Esophagus (tissue), 2 donors: ENCODE measurements at regions not wholly inside any gene's neighbourhood (a gene's known extent, or its start where the extent isn't known, plus 50 kb on each side); places are given as distances from the start of the nearest gene placed in this dataset.

ENCODE experiments used
- H3K27ac ChIP-seq, 2 donors: one replicate each; pipeline ENCODE4 v1.5.1; 2013; ENCODE audit warnings: low read depth in 2 of 2, mild to moderate bottlenecking in 2 of 2, inconsistent platforms in 1 of 2, low read length in 1 of 2, moderate library complexity in 1 of 2
- H3K27me3 ChIP-seq, 2 donors: one replicate each; pipeline ENCODE4 v1.6.1; 2013; ENCODE audit warnings: low read length in 2 of 2, control low read depth in 1 of 2, mild to moderate bottlenecking in 1 of 2; ENCODE audit not compliant: insufficient read depth in 2 of 2, control insufficient read depth in 1 of 2
- H3K36me3 ChIP-seq, 2 donors: one replicate each; pipeline ENCODE4 v1.6.1; 2013; ENCODE audit warnings: low read length in 1 of 2; ENCODE audit not compliant: control insufficient read depth in 2 of 2, insufficient read depth in 2 of 2
- H3K4me1 ChIP-seq, 2 donors: one replicate each; pipeline ENCODE4 v1.6.1; 2013; ENCODE audit warnings: low read length in 1 of 2; ENCODE audit not compliant: control insufficient read depth in 2 of 2, insufficient read depth in 2 of 2
- H3K4me3 ChIP-seq, 2 donors: one replicate each; pipeline ENCODE4 v1.5.1; 2013; ENCODE audit warnings: low read length in 2 of 2, mild to moderate bottlenecking in 2 of 2, low read depth in 1 of 2, moderate library complexity in 1 of 2
- H3K9me3 ChIP-seq, 2 donors: one replicate each; pipeline ENCODE4 v1.6.1; 2013; ENCODE audit warnings: mild to moderate bottlenecking in 2 of 2, low read depth in 1 of 2, low read length in 1 of 2, moderate library complexity in 1 of 2; ENCODE audit not compliant: control insufficient read depth in 2 of 2, insufficient read depth in 1 of 2
- WGBS, 2 donors: extraction: QIAGEN DNeasy Blood & Tissue Kit; methylation state at CpG; one replicate each; pipeline ENCODE4 v1.1.7; 2013; 5-methylcytosine and 5-hydroxymethylcytosine counted together
- donor health status: healthy with polysubstance abuse.
- donor health status: Bipolar disorder and iron deficiency.

DNA sequence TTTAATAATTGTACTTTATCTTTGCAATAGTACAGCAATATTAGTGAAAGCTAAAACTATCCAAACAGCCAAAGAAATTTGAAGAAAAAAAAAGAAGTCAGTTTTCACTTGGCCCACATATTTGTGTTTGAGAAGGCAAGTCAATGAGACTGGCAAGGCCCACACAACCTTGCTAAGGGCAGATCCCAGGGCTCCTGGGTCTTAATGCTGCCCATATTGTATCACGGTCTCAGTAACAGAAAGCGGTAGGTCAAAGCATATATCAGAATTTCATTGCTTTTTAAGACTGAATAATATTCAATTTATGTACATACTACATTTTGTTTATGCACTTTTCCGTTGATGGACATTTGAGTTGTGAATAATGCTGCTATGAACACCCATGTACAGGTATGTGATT is 262.0 kb upstream of the TOPAZ1 start:
- Histone ChIP-seq H3K36me3 (no peaks in the 10 kb centered on the region), H3K4me3 (no peak overlapping the region), H3K9me3 (peaks cover 0 to 2% of the 10 kb centered on the region in 2 donors), H3K4me1 (no peaks in the 10 kb centered on the region), H3K27me3 (no peaks in the 10 kb centered on the region), H3K27ac (no peak overlapping the region)
- 86 to 90% methylated on average over 3 of the region's 3 CpGs for WGBS, 2 donors

DNA sequence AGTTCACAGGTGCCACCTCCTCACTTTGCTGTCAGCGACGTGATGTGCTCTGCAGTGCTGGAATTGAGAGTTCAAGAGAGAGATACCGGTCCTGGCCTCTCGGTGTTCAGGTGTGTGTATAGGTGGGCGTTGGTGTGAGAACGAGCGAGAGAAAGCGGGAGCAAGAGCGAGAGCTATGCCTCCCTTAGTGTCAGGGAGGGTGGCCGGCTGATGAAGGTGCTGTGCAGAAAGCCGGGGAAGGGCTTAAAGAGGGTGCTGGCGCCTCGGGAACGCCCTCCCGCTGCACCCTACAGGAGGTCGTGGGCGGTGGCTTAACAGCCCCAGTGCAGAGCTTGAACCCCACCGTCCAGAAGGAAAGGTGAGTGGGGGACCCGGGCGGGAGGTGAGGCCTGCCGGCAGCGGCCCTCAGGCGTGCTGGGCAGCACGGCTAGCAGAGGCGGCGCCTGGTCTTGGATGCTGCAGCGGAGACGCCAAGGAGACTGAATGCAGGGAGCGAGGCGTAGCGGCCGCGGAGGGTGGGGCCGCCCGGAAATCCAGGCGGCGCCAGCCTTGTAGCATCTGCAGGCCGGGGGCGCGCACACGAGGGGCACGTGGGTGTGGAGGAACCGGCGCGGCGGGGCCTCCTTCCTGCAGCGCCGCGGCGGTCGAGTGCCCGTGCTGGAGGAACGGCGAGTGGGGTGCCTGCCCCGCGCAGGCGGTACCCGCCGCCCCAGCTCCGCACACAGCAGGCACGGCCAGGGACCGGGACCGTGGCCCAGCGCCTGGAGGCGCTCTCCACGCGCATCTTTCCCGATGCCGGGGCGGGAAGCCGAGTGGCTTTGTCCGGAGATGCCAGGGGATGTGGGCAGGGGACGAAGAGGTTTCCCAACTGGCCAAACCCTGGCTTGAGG is 246.8 kb upstream of the TOPAZ1 start:
- Histone ChIP-seq H3K4me1 (peaks cover 20 to 36% of the 10 kb centered on the region in 2 donors), H3K36me3 (no peaks in the 10 kb centered on the region), H3K9me3 (peaks cover 0 to 11% of the 10 kb centered on the region in 2 donors), H3K27me3 (peaks cover 2 to 36% of the 10 kb centered on the region in 2 donors), H3K4me3 (no peak overlapping the region), H3K27ac (no peak overlapping the region)
- 2% methylated on average over 68 to 73 of the region's 73 CpGs for WGBS, 2 donors

DNA sequence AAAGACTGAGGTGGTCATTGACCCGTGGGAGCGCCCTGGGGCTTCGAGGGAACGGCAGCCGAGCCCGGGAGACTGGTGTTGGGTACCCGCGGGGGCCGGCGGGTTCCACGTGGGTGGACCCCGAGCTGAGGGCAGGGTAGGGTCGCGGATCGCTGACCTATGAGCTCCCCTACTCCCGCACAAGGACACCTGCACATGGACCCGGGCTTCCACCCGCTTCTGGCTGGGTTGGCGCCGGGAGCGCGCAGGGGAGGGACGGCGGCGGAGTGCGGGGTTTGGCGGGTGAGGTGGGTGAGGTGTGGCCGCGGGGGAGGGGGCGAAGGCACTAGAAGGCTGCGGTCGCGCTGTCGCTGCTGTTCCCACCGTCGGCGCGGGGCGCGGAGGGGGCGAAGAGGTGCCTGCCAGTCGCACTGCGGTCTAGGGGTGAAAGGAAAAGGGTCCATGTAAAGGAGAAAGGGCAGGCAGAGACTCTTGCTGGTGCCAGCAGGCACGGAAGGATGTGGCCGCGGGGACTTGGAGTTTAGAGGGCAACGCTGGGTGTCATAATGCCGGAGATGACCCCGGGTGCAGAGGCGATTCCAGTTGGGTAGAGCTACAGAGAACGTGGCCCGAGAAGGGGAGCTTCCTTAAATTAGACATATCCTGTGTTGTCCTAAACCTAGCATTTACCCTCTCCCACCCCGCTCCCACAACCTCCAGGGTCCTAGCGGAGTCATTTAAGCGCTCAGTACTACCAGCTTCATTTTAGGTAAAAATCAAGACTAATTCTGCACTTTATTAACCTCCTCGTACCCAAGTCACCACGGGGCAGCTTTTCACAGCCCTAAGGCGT is 245.9 kb upstream of the TOPAZ1 start:
- peaks cover 0 to 11% of the 10 kb centered on the region in 2 donors for H3K9me3 ChIP-seq
- no peaks in the 10 kb centered on the region for H3K36me3 ChIP-seq
- WGBS, 2 donors = 2 to 3% methylated on average over 56 to 58 of the region's 58 CpGs
- H3K27ac ChIP-seq = no peak overlapping the region
- no peak overlapping the region for H3K4me3 ChIP-seq
- H3K4me1 ChIP-seq = peaks cover 20 to 36% of the 10 kb centered on the region in 2 donors
- peaks cover 2 to 36% of the 10 kb centered on the region in 2 donors for H3K27me3 ChIP-seq

DNA sequence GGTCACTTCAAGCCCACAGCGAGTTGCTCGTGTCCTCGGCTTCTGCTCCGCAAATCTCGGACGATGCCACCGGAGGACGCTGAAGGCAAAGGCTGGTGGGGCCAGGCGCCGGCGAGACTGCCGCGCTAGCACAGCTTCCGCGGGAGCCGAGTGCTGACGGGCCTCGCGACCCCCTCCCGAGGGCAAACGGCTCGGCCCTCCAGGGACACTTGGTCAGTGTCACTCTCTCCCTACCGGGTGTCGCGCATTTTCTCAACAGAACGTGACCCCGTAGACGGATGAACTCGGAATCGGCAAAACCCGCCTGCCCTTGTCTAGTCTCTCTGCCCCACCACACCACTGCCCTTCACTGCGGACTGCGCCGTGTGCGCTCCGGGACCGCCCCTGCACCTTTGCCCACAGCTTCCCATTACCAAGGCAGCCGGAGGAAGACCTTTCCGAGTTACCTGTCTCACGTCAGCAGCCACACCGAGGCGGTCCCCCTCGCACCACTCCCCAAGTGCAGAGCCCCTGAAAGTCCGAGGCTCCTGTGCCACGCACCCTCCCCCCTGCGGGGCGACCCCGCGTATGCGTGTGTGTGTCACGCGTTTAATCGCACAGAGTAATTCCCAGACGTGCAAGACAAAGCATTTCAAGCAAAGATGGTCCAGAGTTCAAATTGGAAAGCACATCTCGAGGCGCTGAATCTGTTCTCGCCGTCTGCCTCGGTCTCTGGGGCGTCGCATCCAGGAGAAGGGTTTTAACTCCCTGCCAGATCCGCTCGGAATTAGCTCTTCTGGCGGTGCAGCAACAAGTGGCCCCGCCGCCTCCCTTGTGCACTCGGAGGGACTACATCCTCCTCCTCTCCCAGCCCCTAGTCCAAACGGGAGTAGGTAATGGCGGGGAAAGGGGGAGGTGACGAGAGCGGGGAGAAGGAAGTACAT is 245.0 kb upstream of the TOPAZ1 start:
- peaks cover 0 to 8% of the 10 kb centered on the region in 2 donors for H3K9me3 ChIP-seq
- peaks cover 0 to 36% of the 10 kb centered on the region in 2 donors for H3K27me3 ChIP-seq
- no peaks in the 10 kb centered on the region for H3K36me3 ChIP-seq
- 1 to 2% methylated on average over 70 to 71 of the region's 71 CpGs for WGBS, 2 donors
- no peak overlapping the region for H3K27ac ChIP-seq
- peak overlapping the region in 1 of 2 donors; percentile 26 for H3K4me3 ChIP-seq
- peaks cover 20 to 36% of the 10 kb centered on the region in 2 donors for H3K4me1 ChIP-seq

DNA sequence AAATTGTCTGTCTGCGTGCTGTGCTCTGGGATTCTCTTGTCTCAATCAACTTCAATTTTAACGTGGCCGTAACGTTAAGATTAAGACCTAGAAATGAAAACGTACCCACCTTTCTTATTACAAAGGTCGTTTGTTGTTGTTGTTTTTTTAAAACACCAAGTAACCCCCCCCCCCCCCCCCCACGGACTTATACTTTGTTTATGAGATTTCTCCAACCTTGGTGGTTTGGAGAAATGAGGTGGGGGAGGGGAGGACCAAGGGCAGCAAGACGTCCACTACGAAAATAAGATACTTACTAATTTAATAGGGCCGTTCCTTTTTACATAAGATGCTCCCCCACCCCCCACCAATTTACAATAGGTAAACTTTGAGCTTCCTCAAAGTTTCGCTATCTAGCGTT is 244.4 kb upstream of the TOPAZ1 start:
- 2 to 3% methylated on average over 12 of the region's 12 CpGs for WGBS, 2 donors
- peaks cover 20 to 36% of the 10 kb centered on the region in 2 donors for H3K4me1 ChIP-seq
- H3K4me3 ChIP-seq = peak overlapping the region in 1 of 2 donors; percentile 26
- peaks cover 0 to 37% of the 10 kb centered on the region in 2 donors for H3K27me3 ChIP-seq
- no peak overlapping the region for H3K27ac ChIP-seq
- H3K9me3 ChIP-seq = peaks cover 0 to 8% of the 10 kb centered on the region in 2 donors
- H3K36me3 ChIP-seq = no peaks in the 10 kb centered on the region

DNA sequence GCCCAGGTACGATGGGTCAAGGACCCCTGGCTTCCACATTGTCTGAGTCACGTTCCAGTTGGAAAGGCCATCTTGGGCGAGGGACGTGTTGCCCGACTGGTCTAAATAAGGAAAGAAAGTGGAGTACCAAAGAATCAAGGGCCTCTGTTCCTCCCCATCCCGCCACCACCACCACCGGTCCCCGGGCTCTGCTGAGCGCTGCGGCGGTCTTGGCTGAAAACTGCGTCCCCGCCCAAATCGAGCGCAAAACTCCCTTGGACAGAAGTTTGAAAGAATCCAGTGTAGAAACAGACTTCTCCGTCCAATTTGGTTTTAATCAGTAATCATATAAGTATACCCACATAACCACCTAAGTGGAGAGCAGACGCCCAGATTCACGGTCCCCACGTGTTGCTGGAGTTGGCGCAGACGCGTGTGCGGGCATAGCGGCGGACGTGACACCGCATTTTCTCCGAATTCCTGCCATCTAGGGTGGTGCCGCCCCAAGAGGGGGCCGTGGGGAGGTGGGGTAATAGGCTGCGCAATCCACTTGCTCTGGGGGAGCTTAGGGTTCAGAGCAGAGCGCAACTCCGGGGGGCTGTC is 243.8 kb upstream of the TOPAZ1 start:
- H3K9me3 ChIP-seq = peaks cover 0 to 8% of the 10 kb centered on the region in 2 donors
- no peaks in the 10 kb centered on the region for H3K36me3 ChIP-seq
- H3K4me3 ChIP-seq = peak overlapping the region in 1 of 2 donors; percentile 10
- H3K4me1 ChIP-seq = peaks cover 20 to 36% of the 10 kb centered on the region in 2 donors
- H3K27me3 ChIP-seq = peaks cover 0 to 40% of the 10 kb centered on the region in 2 donors
- no peak overlapping the region for H3K27ac ChIP-seq
- 3 to 4% methylated on average over 33 of the region's 33 CpGs for WGBS, 2 donors

DNA sequence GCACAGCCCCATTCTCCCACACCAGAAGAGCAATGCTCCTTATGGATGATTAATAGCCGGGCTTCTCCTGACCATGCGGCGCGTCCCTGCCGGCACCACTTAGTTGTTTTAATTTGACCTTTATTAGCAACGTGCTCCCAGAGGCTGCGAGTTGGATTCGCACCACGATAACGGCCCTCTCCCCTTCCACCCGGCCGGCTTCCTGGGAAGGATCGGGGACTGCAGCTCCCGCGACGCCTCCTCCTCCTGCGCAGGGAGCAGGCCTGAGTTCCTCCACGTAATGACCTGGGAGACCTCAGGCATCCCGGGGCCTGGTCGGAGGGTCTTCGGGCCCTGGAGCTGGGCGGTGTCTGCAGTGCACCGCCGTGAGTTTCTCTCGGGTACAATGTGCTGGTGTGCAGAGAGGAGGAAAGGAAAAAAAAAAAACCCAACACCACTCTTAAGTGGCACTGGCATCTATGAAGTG is 243.3 kb upstream of the TOPAZ1 start:
- Histone ChIP-seq H3K9me3 (peaks cover 0 to 8% of the 10 kb centered on the region in 2 donors), H3K27me3 (peaks cover 0 to 40% of the 10 kb centered on the region in 2 donors), H3K4me1 (peaks cover 20 to 36% of the 10 kb centered on the region in 2 donors), H3K4me3 (peak overlapping the region; percentile 25 to 41), H3K36me3 (no peaks in the 10 kb centered on the region), H3K27ac (no peak overlapping the region)
- 1 to 2% methylated on average over 25 of the region's 25 CpGs for WGBS, 2 donors

DNA sequence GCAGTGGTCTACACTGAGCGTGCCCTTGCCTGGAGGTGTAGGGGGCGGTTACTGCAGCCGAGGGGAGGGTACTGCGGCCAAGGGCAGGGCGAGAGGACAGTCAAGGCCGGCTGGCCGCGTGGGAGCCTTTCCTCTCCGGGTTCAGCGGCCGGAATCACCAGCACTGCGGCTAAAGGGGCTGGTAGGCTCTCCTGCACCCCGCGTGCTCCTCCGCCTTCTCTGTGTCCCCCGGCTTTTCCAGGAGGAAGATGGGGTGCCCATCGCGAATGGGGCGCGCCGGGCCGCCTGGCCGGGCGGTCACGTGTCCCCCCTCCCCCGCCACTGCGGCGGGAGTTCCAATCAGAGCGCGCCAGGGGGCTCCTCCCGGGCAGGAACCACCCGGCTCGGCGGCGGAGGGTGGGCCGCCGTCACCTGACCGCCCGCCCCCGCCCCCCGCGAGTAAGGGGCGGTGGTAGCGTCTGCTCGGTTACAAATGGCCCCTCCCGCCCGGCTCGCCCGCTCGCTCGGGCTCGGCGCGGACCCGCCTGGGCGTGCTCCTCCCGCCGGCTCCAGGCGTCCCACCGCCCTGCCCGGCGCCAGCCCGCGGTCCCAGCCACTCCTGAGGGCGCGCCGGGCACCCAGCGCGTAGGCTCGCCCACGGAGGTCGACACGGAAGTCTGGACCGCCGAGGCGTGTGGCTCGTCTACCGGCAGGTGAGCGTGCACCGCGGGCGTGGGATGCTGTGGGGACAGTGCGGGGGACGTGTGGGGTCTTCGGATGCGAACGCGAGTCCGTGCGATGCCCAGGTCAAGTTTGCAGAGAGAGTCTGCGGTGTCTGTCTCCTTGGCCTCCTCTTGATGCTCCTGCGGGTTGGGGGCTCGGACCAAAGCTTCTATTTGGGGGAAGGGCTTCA is 242.6 kb upstream of the TOPAZ1 start:
- peaks cover 0 to 8% of the 10 kb centered on the region in 2 donors for H3K9me3 ChIP-seq
- peaks cover 20 to 36% of the 10 kb centered on the region in 2 donors for H3K4me1 ChIP-seq
- WGBS, 2 donors = 2 to 3% methylated on average over 76 to 93 of the region's 93 CpGs
- peaks cover 0 to 39% of the 10 kb centered on the region in 2 donors for H3K27me3 ChIP-seq
- no peak overlapping the region for H3K27ac ChIP-seq
- peak overlapping the region; percentile 25 to 41 for H3K4me3 ChIP-seq
- no peaks in the 10 kb centered on the region for H3K36me3 ChIP-seq
